ENCODE measurements at regions not wholly inside any gene's neighbourhood (a gene's known extent, or its start where the extent isn't known, plus 50 kb on each side); places are given as distances from the start of the nearest gene placed in this dataset.

- H3K4me3 ChIP-seq (ENCODE audit: low read length), result no peak overlapping the region
Measured at GRCh38 chr6:118746145-118746824, 94.9 kb upstream of the CEP85L start.

GRCh38 chr6:118745156-118745555 is 93.8 kb upstream of the CEP85L start:
- H3K27me3 ChIP-seq (ENCODE audit: low read depth, low read length), result no peaks in the 10 kb centered on the region
- H3K79me2 ChIP-seq (ENCODE audit: low read length), result no peaks in the 10 kb centered on the region
- 0 out of 2 replicates have a peak overlapping the region, but pooled peaks have one; percentile 20 for H2AFZ ChIP-seq (ENCODE audit: low read depth, low read length)
- no peak overlapping the region for H3K27ac ChIP-seq (ENCODE audit: low read length)
- H3K4me1 ChIP-seq (ENCODE audit: low read length), result peaks cover 38% of the 10 kb centered on the region
- H3K9me3 ChIP-seq (ENCODE audit: insufficient read depth, low read length), result no peaks in the 10 kb centered on the region
- no peaks in the 10 kb centered on the region for H4K20me1 ChIP-seq (ENCODE audit: insufficient read depth, low read length)
- no peak overlapping the region for H3K9ac ChIP-seq (ENCODE audit: low read length)
- H3K4me3 ChIP-seq (ENCODE audit: low read length), result peak overlapping the region; percentile 48
- TF ChIP-seq EZH2phosphoT487 (IDR thresholded peaks at IDR 0.05; ENCODE audit: low read depth), result no peak
- TF ChIP-seq CTCF (IDR thresholded peaks at IDR 0.05; ENCODE audit: low read depth, low read length), result no peak
- H3K4me2 ChIP-seq (ENCODE audit: low read length), result peak overlapping the region; percentile 76
- no peaks in the 10 kb centered on the region for H3K36me3 ChIP-seq (replicated peaks; ENCODE audit: low read depth, low read length)

More at GRCh38 chr6:118746145-118746824, 94.9 kb upstream of the CEP85L start:
- Histone ChIP-seq H4K20me1 (ENCODE audit: insufficient read depth, low read length) (no peaks in the 10 kb centered on the region), H3K4me2 (ENCODE audit: low read length) (peak overlapping the region; percentile 76), H3K9me3 (ENCODE audit: insufficient read depth, low read length) (no peaks in the 10 kb centered on the region), H3K27ac (ENCODE audit: low read length) (no peak overlapping the region), H3K9ac (ENCODE audit: low read length) (no peak overlapping the region), H2AFZ (ENCODE audit: low read depth, low read length) (no peak overlapping the region; the same call in 1 of the 2 replicates), H3K79me2 (ENCODE audit: low read length) (no peaks in the 10 kb centered on the region), H3K36me3 (replicated peaks; ENCODE audit: low read depth, low read length) (no peaks in the 10 kb centered on the region), H3K4me1 (ENCODE audit: low read length) (peaks cover 38% of the 10 kb centered on the region), H3K27me3 (ENCODE audit: low read depth, low read length) (no peaks in the 10 kb centered on the region)
- TF ChIP-seq EZH2phosphoT487 (IDR thresholded peaks at IDR 0.05; ENCODE audit: low read depth) (no peak), CTCF (IDR thresholded peaks at IDR 0.05; ENCODE audit: low read depth, low read length) (no peak)

GRCh38 chr6:118744261-118744941 is 93.0 kb upstream of the CEP85L start:
- Histone ChIP-seq H3K27ac (ENCODE audit: low read length) (no peak overlapping the region), H3K9ac (ENCODE audit: low read length) (no peak overlapping the region), H2AFZ (ENCODE audit: low read depth, low read length) (no peak overlapping the region), H3K4me3 (ENCODE audit: low read length) (peak overlapping the region; percentile 48), H3K79me2 (ENCODE audit: low read length) (no peaks in the 10 kb centered on the region), H3K4me1 (ENCODE audit: low read length) (peaks cover 38% of the 10 kb centered on the region), H3K27me3 (ENCODE audit: low read depth, low read length) (no peaks in the 10 kb centered on the region), H3K4me2 (ENCODE audit: low read length) (peak overlapping the region; percentile 76), H4K20me1 (ENCODE audit: insufficient read depth, low read length) (no peaks in the 10 kb centered on the region), H3K36me3 (replicated peaks; ENCODE audit: low read depth, low read length) (no peaks in the 10 kb centered on the region), H3K9me3 (ENCODE audit: insufficient read depth, low read length) (no peaks in the 10 kb centered on the region)
- no peak for TF ChIP-seq EZH2phosphoT487 (IDR thresholded peaks at IDR 0.05; ENCODE audit: low read depth)
- TF ChIP-seq CTCF (IDR thresholded peaks at IDR 0.05; ENCODE audit: low read depth, low read length), result no peak

GRCh38 chr6:118743746-118744145 is 92.4 kb upstream of the CEP85L start:
- Histone ChIP-seq H3K4me1 (ENCODE audit: low read length) (peaks cover 38% of the 10 kb centered on the region), H3K9me3 (ENCODE audit: insufficient read depth, low read length) (no peaks in the 10 kb centered on the region), H3K27ac (ENCODE audit: low read length) (no peak overlapping the region), H3K4me2 (ENCODE audit: low read length) (no peak overlapping the region), H4K20me1 (ENCODE audit: insufficient read depth, low read length) (no peaks in the 10 kb centered on the region), H3K27me3 (ENCODE audit: low read depth, low read length) (no peaks in the 10 kb centered on the region), H3K4me3 (ENCODE audit: low read length) (no peak overlapping the region), H3K9ac (ENCODE audit: low read length) (no peak overlapping the region), H3K79me2 (ENCODE audit: low read length) (no peaks in the 10 kb centered on the region), H3K36me3 (replicated peaks; ENCODE audit: low read depth, low read length) (no peaks in the 10 kb centered on the region), H2AFZ (ENCODE audit: low read depth, low read length) (no peak overlapping the region)
- TF ChIP-seq CTCF (IDR thresholded peaks at IDR 0.05; ENCODE audit: low read depth, low read length) (no peak), EZH2phosphoT487 (IDR thresholded peaks at IDR 0.05; ENCODE audit: low read depth) (no peak)

All from OCI-LY3 (cell line).